Duodenal mucosa (tissue), 2 donors: ENCODE measurements at regions not wholly inside any gene's neighbourhood (a gene's known extent, or its start where the extent isn't known, plus 50 kb on each side); places are given as distances from the start of the nearest gene placed in this dataset.
A peak's percentile ranks its signal among the peaks of the same experiment; 100 is the strongest.

Experiments
- H3K27ac ChIP-seq: one replicate; pipeline ENCODE4 v1.7.0; 2013; ENCODE audit warnings: low read depth, low read length
- H3K27me3 ChIP-seq, 2 donors: one replicate each; pipeline ENCODE4 v1.7.0; 2013; ENCODE audit warnings: low read length in 2 of 2, control low read depth in 1 of 2; ENCODE audit not compliant: insufficient read depth in 2 of 2, control insufficient read depth in 1 of 2
- H3K36me3 ChIP-seq, 2 donors: one replicate each; pipeline ENCODE4 v1.7.0; 2013; ENCODE audit warnings: low read length in 2 of 2, control low read depth in 1 of 2; ENCODE audit not compliant: insufficient read depth in 2 of 2, control insufficient read depth in 1 of 2
- H3K4me1 ChIP-seq, 2 donors: one replicate each; pipeline ENCODE4 v1.7.0; 2013; ENCODE audit warnings: low read length in 2 of 2, control low read depth in 1 of 2; ENCODE audit not compliant: insufficient read depth in 2 of 2, control insufficient read depth in 1 of 2
- H3K4me3 ChIP-seq, 2 donors: one replicate each; pipeline ENCODE4 v1.7.0; 2013; ENCODE audit warnings: low read length in 2 of 2, low read depth in 1 of 2
- H3K9ac ChIP-seq, 2 donors: one replicate each; pipeline ENCODE4 v1.7.0; 2013; ENCODE audit warnings: low read length in 2 of 2, low read depth in 1 of 2
- H3K9me3 ChIP-seq, 2 donors: one replicate each; pipeline ENCODE4 v1.7.0; 2013; ENCODE audit warnings: low read length in 2 of 2, control low read depth in 1 of 2; ENCODE audit not compliant: control insufficient read depth in 1 of 2

DNA sequence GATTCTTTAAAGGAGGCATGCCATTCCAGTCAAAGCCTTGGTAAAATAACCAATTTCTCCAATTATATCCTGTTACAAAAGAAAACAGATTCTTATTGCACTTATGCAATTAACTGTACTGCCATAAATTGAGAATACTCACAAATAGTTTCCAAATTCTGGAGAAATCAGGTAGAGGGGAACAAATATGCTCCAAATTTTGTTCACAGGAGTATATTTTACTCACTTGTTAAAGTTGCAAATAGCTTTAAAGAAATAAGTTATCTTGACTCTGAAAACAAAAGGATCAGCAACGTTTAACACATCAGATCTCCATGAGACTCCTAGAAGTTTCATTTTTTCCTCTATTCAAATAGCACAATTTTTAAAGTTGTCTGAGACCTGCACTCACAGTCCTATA is 712.1 kb upstream of the ARRDC4 start:
- Histone ChIP-seq H3K27ac (no peak overlapping the region), H3K4me3 (no peak overlapping the region), H3K4me1 (no peaks in the 10 kb centered on the region), H3K9me3 (no peaks in the 10 kb centered on the region), H3K27me3 (no peaks in the 10 kb centered on the region), H3K36me3 (no peaks in the 10 kb centered on the region), H3K9ac (no peak overlapping the region)

DNA sequence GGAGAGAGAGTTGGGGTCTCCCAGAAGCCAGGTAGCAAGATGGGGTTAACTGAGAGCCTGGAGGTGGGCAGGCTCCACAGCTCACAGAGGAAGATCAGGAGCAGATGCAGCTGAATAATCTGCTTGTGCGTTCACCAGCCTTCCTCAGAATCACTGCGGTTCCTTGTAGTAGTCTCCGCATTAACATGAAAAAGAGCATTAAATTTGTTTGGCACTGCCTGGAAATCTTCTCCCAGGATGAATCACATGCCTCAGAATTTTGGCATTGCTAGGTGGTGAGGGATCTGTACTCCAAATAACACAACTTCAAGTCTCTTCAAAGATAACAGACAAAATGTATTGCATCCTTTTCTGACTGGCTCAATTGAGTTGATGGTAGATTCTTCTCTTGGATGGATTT is 700.6 kb upstream of the ARRDC4 start:
- no peaks in the 10 kb centered on the region for H3K36me3 ChIP-seq

DNA sequence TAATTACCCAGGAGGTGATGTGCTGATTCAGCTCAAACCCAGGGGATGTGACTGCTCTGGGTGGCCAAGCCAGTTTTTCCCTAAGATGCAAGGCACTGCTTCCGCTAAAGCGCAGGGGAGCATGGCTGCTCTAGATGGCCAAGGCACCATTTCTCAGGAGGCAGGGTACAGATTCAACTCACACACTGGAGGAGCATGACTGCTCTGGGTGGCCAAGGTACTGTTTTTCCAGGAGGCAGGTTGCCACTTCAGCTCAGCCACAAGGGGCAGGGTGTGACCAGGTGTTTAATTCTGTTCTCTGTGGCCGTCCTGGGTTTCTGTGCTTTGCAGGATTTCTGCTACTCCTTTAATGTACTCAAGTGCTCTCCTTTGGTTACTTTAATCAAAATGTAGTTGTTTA is 659.3 kb upstream of the ARRDC4 start:
- Histone ChIP-seq H3K27ac (no peak overlapping the region), H3K9me3 (no peaks in the 10 kb centered on the region), H3K9ac (no peak overlapping the region), H3K4me3 (no peak overlapping the region), H3K27me3 (no peaks in the 10 kb centered on the region), H3K36me3 (no peaks in the 10 kb centered on the region), H3K4me1 (no peaks in the 10 kb centered on the region)

More for the DNA sequence above, 700.6 kb upstream of the ARRDC4 start:
- H3K4me3 ChIP-seq = no peak overlapping the region
- no peaks in the 10 kb centered on the region for H3K9me3 ChIP-seq
- no peaks in the 10 kb centered on the region for H3K27me3 ChIP-seq
- H3K9ac ChIP-seq = no peak overlapping the region
- H3K4me1 ChIP-seq = no peaks in the 10 kb centered on the region
- no peak overlapping the region for H3K27ac ChIP-seq

DNA sequence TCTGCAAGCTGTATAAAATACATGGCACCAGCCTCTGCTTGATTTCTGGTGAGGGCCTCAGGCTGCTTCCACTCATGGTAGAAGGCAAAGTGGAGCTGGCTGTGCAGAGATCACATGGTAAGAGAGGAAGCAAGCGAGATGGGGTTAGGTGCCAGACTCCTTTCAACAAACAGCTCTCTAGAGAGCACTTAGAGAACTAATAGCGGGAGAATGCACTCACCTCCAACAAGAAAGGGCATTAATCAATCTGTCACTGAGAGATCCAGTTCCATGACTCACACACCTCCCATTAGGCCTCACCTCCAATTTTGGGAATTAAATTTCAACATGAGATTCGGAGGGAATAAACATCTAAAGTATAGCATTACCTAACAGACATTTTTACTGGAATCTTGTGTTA is 644.1 kb upstream of the ARRDC4 start:
- Histone ChIP-seq H3K27me3 (no peaks in the 10 kb centered on the region), H3K36me3 (no peaks in the 10 kb centered on the region), H3K9me3 (no peaks in the 10 kb centered on the region), H3K4me1 (no peaks in the 10 kb centered on the region), H3K4me3 (no peak overlapping the region), H3K27ac (no peak overlapping the region), H3K9ac (no peak overlapping the region)

DNA sequence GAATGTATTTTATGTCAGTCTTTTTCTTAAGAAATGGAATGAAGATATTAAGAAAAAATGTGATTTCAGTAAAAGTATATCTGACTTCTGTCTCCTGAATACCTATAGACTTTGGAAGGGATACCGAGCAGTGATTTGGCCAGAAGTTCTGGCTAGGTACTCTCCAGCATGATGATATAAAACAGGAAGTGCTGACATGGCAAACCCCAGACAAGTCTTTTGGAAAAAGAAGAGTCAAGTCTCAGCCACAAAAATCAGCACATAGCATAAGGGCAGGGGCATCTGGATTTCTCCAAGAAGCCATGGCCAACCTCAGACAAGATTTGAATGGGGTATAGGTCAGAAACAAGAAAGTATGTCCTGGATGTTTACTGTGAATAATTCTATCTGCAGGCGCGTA is 643.3 kb upstream of the ARRDC4 start:
- Histone ChIP-seq H3K4me1 (no peaks in the 10 kb centered on the region), H3K27me3 (no peaks in the 10 kb centered on the region), H3K9ac (no peak overlapping the region), H3K4me3 (no peak overlapping the region), H3K27ac (no peak overlapping the region), H3K36me3 (no peaks in the 10 kb centered on the region), H3K9me3 (no peaks in the 10 kb centered on the region)

DNA sequence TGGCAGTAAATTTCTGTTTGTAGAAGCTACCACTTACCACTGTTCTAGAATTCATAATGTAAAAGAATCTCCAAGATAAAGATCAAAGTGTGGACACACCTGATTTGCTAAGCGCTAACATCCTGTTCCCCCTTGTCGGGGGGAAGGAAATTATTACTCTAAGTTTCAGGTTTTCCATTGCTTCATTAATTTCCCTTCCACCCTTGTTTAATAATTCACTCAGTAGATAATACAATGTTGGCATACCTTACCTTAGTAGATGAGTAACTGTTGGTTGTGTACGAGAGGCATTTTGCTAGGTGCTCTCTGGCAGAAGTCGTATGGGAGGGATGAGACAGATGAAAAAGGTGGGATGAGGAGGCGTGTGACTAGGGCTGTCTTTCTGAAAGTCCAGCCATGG is 641.2 kb upstream of the ARRDC4 start:
- Histone ChIP-seq H3K4me1 (no peaks in the 10 kb centered on the region), H3K36me3 (no peaks in the 10 kb centered on the region), H3K27ac (no peak overlapping the region), H3K9me3 (no peaks in the 10 kb centered on the region), H3K9ac (no peak overlapping the region), H3K27me3 (no peaks in the 10 kb centered on the region), H3K4me3 (peak overlapping the region in 1 of 2 donors; percentile 1)

DNA sequence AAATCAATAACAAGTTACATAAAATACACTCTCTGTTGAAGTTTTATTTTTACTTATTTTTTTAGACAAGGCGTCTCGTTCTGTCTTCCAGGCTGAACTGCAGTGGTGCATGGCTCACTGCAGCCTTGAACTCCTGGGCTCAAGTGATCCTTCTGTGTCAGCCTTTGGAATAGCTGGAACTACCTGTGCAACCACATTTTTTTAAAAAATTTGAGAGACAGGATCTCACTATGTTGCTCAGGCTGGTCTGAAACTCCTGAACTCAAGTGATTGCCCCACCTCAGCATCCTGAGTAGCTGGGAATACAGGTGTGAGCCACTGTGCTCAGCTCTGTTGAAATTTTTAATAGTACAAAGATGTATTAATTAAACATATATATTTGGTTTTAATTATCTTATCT is 614.3 kb upstream of the ARRDC4 start:
- no peaks in the 10 kb centered on the region for H3K4me1 ChIP-seq
- H3K4me3 ChIP-seq = no peak overlapping the region
- H3K9me3 ChIP-seq = peaks cover 0 to 3% of the 10 kb centered on the region in 2 donors
- H3K27me3 ChIP-seq = no peaks in the 10 kb centered on the region
- no peaks in the 10 kb centered on the region for H3K36me3 ChIP-seq
- H3K27ac ChIP-seq = no peak overlapping the region
- H3K9ac ChIP-seq = no peak overlapping the region

DNA sequence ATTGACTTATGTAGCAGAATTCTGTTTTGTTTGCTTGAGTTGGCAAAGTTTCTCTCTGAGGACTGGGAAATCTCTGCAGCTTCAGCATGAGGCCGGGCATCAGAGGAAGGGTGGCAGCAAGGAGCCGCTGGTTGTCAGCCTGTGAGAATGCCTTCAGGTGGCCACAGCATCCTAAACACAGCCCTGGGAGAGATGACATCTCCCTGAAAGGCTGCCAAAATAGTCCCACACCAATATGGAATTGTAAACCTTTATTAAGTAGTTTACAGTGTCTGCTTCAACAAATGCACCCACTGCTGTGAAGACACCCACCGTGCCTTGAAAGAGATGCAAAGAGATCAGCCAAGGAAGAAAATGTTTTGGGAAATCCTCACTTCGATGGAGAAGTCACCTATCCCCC is 609.7 kb upstream of the ARRDC4 start:
- Histone ChIP-seq H3K4me1 (no peaks in the 10 kb centered on the region), H3K27ac (no peak overlapping the region), H3K27me3 (no peaks in the 10 kb centered on the region), H3K4me3 (no peak overlapping the region), H3K36me3 (no peaks in the 10 kb centered on the region), H3K9me3 (peaks cover 0 to 3% of the 10 kb centered on the region in 2 donors), H3K9ac (no peak overlapping the region)

DNA sequence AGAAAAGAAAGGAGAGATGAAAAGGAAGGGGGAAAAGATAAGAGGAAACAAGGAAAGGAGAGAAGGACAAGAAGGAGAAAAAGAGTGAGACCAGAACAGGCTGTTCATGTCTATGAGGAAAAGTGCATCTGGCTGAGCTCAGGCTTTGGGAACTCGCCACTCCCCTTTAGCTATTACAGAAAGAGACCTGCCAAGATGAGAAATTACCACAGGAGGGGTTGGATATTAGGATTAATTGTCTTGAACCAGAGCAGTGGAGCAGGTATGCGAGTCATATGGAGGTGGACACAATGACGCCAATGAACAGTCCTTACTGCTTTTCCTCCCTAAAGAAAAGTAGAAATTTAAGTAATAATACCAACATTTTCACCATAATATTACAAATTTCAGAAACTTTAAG is 577.0 kb upstream of the ARRDC4 start:
- Histone ChIP-seq H3K27me3 (no peaks in the 10 kb centered on the region), H3K27ac (no peak overlapping the region), H3K9me3 (no peaks in the 10 kb centered on the region), H3K4me1 (no peaks in the 10 kb centered on the region), H3K4me3 (no peak overlapping the region), H3K36me3 (no peaks in the 10 kb centered on the region), H3K9ac (no peak overlapping the region)

DNA sequence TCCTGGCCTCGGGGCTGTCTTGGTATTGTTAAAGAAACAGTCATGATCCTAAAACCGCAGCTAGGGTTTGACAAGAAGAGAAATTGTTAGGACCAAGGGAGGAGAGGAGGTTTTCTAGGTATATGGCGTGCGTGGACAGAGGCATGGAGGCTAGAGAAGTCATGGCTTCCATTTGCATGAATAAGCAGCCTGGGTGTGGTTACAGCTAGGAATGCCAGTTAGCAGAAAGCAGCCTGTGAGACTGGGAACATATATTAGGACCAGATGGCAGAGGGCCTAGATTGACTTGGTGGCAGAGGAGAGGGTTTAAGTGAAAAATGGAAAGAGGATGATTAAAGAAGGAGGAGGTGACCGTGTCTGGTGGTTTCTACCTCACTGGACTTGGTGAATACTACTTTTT is 573.6 kb upstream of the ARRDC4 start:
- H3K4me1 ChIP-seq = no peaks in the 10 kb centered on the region
- H3K36me3 ChIP-seq = no peaks in the 10 kb centered on the region
- H3K27me3 ChIP-seq = no peaks in the 10 kb centered on the region
- no peaks in the 10 kb centered on the region for H3K9me3 ChIP-seq
- no peak overlapping the region for H3K4me3 ChIP-seq
- H3K27ac ChIP-seq = no peak overlapping the region
- H3K9ac ChIP-seq = no peak overlapping the region

DNA sequence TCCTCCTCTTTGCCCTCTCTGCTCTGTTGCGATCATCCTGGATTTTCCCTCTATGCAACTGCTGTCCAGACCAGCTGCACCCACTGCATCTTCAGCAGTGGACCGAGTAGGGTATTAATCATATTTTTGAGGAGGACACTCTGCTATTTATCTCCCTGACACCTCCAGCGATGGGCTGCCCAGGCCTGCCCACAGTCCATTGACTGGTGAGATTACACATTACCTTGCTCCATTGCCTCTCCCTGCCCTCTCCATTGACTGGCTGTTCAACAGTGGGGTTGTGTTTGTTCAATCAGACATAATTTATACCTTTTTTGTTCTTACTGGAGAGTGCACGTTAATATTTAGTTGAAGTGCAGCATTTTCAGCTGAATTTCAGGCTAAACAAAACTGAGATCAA is 559.3 kb upstream of the ARRDC4 start:
- no peaks in the 10 kb centered on the region for H3K4me1 ChIP-seq
- H3K27me3 ChIP-seq = no peaks in the 10 kb centered on the region
- H3K4me3 ChIP-seq = no peak overlapping the region
- no peaks in the 10 kb centered on the region for H3K9me3 ChIP-seq
- H3K9ac ChIP-seq = no peak overlapping the region
- H3K36me3 ChIP-seq = no peaks in the 10 kb centered on the region
- H3K27ac ChIP-seq = no peak overlapping the region
